ENCODE measurements at regions not wholly inside any gene's neighbourhood (a gene's known extent, or its start where the extent isn't known, plus 50 kb on each side); places are given as distances from the start of the nearest gene placed in this dataset.
A peak's percentile ranks its signal among the peaks of the same experiment; 100 is the strongest.
"Not testable (repeated sequence)": the region's sequence is repeated elsewhere in the genome, so short reads cannot be mapped to it uniquely, and the experiment has no call there.

- DNase-seq (ENCODE audit: low read depth): no peak
- no peak overlapping the region for H3K4me3 ChIP-seq (ENCODE audit: low read length)
- peaks cover 5% of the 10 kb centered on the region for H3K9me3 ChIP-seq (ENCODE audit: control insufficient read depth, low read length)
- H3K9ac ChIP-seq (ENCODE audit: low read length): no peak overlapping the region
- H3K4me1 ChIP-seq (ENCODE audit: control insufficient read depth, insufficient read depth, low read length): no peaks in the 10 kb centered on the region
- no peaks in the 10 kb centered on the region for H3K36me3 ChIP-seq (ENCODE audit: control insufficient read depth, insufficient read depth, low read length, severe bottlenecking)
- H3K27me3 ChIP-seq (replicated peaks; ENCODE audit: control insufficient read depth, insufficient read depth, low read length): peaks cover 12% of the 10 kb centered on the region
Measured at GRCh38 chrX:110472265-110472664, 113.6 kb downstream of the RTL9 start.

DNA sequence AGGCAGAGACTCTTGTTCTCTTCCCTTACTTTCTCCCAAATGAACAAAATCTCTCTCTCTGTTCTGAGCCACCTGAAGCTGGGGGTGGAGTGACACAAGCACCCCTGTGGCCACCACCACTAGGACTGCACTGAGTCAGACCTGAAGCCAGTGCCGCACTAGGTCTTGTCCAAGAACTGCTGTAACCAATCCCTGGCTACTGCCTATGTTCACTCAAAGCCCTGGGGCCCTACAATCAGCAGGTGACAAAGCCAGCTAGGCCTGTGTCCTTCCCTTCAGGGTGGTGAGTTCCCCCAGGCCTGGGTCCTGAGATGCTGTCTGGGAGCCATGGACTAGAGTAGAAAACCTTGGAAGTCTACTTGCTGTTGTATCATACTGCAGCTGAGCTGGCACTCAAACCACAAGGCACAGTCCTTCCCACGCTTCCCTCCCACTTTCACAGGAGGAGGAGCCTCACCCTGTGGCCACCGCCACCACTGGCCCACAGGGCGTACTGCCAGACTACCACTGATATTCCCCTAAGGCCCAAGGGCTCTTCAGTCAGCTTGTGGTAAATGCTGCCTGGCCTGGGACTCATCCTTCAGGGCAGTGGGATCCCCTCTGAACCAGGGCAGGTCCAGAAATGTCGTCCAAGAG is 119.1 kb downstream of the RTL9 start:
- no peak for DNase-seq (ENCODE audit: low read depth)
- Histone ChIP-seq H3K4me1 (ENCODE audit: control insufficient read depth, insufficient read depth, low read length) (no peaks in the 10 kb centered on the region), H3K27me3 (replicated peaks; ENCODE audit: control insufficient read depth, insufficient read depth, low read length) (peaks cover 14% of the 10 kb centered on the region)

GRCh38 chrX:110491846-110492620 is 133.4 kb downstream of the RTL9 start:
- no peaks in the 10 kb centered on the region for H3K4me1 ChIP-seq (ENCODE audit: control insufficient read depth, insufficient read depth, low read length)

More for the DNA sequence above, 119.1 kb downstream of the RTL9 start:
- H3K4me3 ChIP-seq (ENCODE audit: low read length): no peak overlapping the region
- H3K9me3 ChIP-seq (ENCODE audit: control insufficient read depth, low read length): peaks cover 5% of the 10 kb centered on the region
- no peak overlapping the region for H3K9ac ChIP-seq (ENCODE audit: low read length)
- H3K36me3 ChIP-seq (ENCODE audit: control insufficient read depth, insufficient read depth, low read length, severe bottlenecking): no peaks in the 10 kb centered on the region

GRCh38 chrX:110504947-110505346 is 146.3 kb downstream of the RTL9 start:
- Histone ChIP-seq H3K4me3 (ENCODE audit: low read length) (no peak overlapping the region), H3K9me3 (ENCODE audit: control insufficient read depth, low read length) (no peaks in the 10 kb centered on the region), H3K36me3 (ENCODE audit: control insufficient read depth, insufficient read depth, low read length, severe bottlenecking) (no peaks in the 10 kb centered on the region), H3K9ac (ENCODE audit: low read length) (no peak overlapping the region), H3K4me1 (ENCODE audit: control insufficient read depth, insufficient read depth, low read length) (peaks cover 7% of the 10 kb centered on the region), H3K27me3 (replicated peaks; ENCODE audit: control insufficient read depth, insufficient read depth, low read length) (peaks cover 15% of the 10 kb centered on the region)
- DNase-seq (ENCODE audit: low read depth): no peak

More at GRCh38 chrX:110491846-110492620, 133.4 kb downstream of the RTL9 start:
- DNase-seq (ENCODE audit: low read depth): no peak
- Histone ChIP-seq H3K27me3 (replicated peaks; ENCODE audit: control insufficient read depth, insufficient read depth, low read length) (peaks cover 3% of the 10 kb centered on the region), H3K9ac (ENCODE audit: low read length) (no peak overlapping the region), H3K4me3 (ENCODE audit: low read length) (no peak overlapping the region), H3K9me3 (ENCODE audit: control insufficient read depth, low read length) (peaks cover 26% of the 10 kb centered on the region), H3K36me3 (ENCODE audit: control insufficient read depth, insufficient read depth, low read length, severe bottlenecking) (no peaks in the 10 kb centered on the region)

- Histone ChIP-seq H3K9ac (ENCODE audit: low read length) (no peak overlapping the region), H3K9me3 (ENCODE audit: control insufficient read depth, low read length) (peaks cover 8% of the 10 kb centered on the region), H3K36me3 (ENCODE audit: control insufficient read depth, insufficient read depth, low read length, severe bottlenecking) (no peaks in the 10 kb centered on the region), H3K4me3 (ENCODE audit: low read length) (no peak overlapping the region), H3K4me1 (ENCODE audit: control insufficient read depth, insufficient read depth, low read length) (peaks cover 14% of the 10 kb centered on the region), H3K27me3 (replicated peaks; ENCODE audit: control insufficient read depth, insufficient read depth, low read length) (peaks cover 14% of the 10 kb centered on the region)
- DNase-seq (ENCODE audit: low read depth): peak; percentile 7
Measured at GRCh38 chrX:110509755-110510532, 151.3 kb downstream of the RTL9 start.

GRCh38 chrX:110511238-110511637 is 152.6 kb downstream of the RTL9 start:
- peaks cover 10% of the 10 kb centered on the region for H3K27me3 ChIP-seq (replicated peaks; ENCODE audit: control insufficient read depth, insufficient read depth, low read length)
- no peak overlapping the region for H3K4me3 ChIP-seq (ENCODE audit: low read length)
- no peaks in the 10 kb centered on the region for H3K36me3 ChIP-seq (ENCODE audit: control insufficient read depth, insufficient read depth, low read length, severe bottlenecking)
- peaks cover 14% of the 10 kb centered on the region for H3K4me1 ChIP-seq (ENCODE audit: control insufficient read depth, insufficient read depth, low read length)
- no peak overlapping the region for H3K9ac ChIP-seq (ENCODE audit: low read length)
- DNase-seq (ENCODE audit: low read depth): no peak
- peaks cover 8% of the 10 kb centered on the region for H3K9me3 ChIP-seq (ENCODE audit: control insufficient read depth, low read length)

GRCh38 chrX:110512341-110512740 is 153.7 kb downstream of the RTL9 start:
- peaks cover 17% of the 10 kb centered on the region for H3K4me1 ChIP-seq (ENCODE audit: control insufficient read depth, insufficient read depth, low read length)
- H3K4me3 ChIP-seq (ENCODE audit: low read length): no peak overlapping the region
- no peaks in the 10 kb centered on the region for H3K36me3 ChIP-seq (ENCODE audit: control insufficient read depth, insufficient read depth, low read length, severe bottlenecking)
- H3K27me3 ChIP-seq (replicated peaks; ENCODE audit: control insufficient read depth, insufficient read depth, low read length): peaks cover 7% of the 10 kb centered on the region
- H3K9me3 ChIP-seq (ENCODE audit: control insufficient read depth, low read length): peaks cover 8% of the 10 kb centered on the region
- DNase-seq (ENCODE audit: low read depth): no peak
- H3K9ac ChIP-seq (ENCODE audit: low read length): no peak overlapping the region

GRCh38 chrX:110514509-110514908 is 155.9 kb downstream of the RTL9 start:
- peaks cover 11% of the 10 kb centered on the region for H3K4me1 ChIP-seq (ENCODE audit: control insufficient read depth, insufficient read depth, low read length)
- H3K36me3 ChIP-seq (ENCODE audit: control insufficient read depth, insufficient read depth, low read length, severe bottlenecking): no peaks in the 10 kb centered on the region
- peaks cover 7% of the 10 kb centered on the region for H3K27me3 ChIP-seq (replicated peaks; ENCODE audit: control insufficient read depth, insufficient read depth, low read length)
- no peak overlapping the region for H3K4me3 ChIP-seq (ENCODE audit: low read length)
- no peak overlapping the region for H3K9ac ChIP-seq (ENCODE audit: low read length)
- H3K9me3 ChIP-seq (ENCODE audit: control insufficient read depth, low read length): peaks cover 8% of the 10 kb centered on the region
- no peak for DNase-seq (ENCODE audit: low read depth)

DNA sequence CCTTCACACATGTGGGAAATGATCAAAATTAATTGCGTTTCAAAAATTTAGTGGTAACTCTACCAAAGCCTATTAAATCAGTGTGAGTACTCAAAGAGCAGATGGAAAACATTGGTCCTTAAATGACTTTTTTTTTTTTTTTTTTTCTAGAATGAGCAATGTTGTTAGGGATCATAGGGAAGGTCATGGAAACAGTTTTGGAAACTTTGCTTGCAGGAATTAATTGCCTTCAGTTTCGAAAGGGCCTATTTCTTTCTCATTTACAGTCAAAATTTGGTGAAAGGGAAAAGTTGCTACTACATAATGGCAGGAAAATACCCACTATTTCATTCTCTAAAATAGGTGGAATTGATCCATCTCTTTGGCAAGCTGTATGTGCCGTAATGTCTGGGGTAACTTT is 160.9 kb downstream of the RTL9 start:
- peaks cover 8% of the 10 kb centered on the region for H3K4me1 ChIP-seq (ENCODE audit: control insufficient read depth, insufficient read depth, low read length)
- H3K4me3 ChIP-seq (ENCODE audit: low read length): no peak overlapping the region
- no peaks in the 10 kb centered on the region for H3K27me3 ChIP-seq (replicated peaks; ENCODE audit: control insufficient read depth, insufficient read depth, low read length)
- no peak for DNase-seq (ENCODE audit: low read depth)
- H3K9ac ChIP-seq (ENCODE audit: low read length): no peak overlapping the region
- H3K9me3 ChIP-seq (ENCODE audit: control insufficient read depth, low read length): no peaks in the 10 kb centered on the region
- no peaks in the 10 kb centered on the region for H3K36me3 ChIP-seq (ENCODE audit: control insufficient read depth, insufficient read depth, low read length, severe bottlenecking)

GRCh38 chrX:110519906-110520452 is 161.3 kb downstream of the RTL9 start:
- DNase-seq (ENCODE audit: low read depth): no peak
- no peak overlapping the region for H3K9ac ChIP-seq (ENCODE audit: low read length)
- H3K27me3 ChIP-seq (replicated peaks; ENCODE audit: control insufficient read depth, insufficient read depth, low read length): no peaks in the 10 kb centered on the region
- no peaks in the 10 kb centered on the region for H3K9me3 ChIP-seq (ENCODE audit: control insufficient read depth, low read length)
- H3K4me3 ChIP-seq (ENCODE audit: low read length): no peak overlapping the region
- peaks cover 8% of the 10 kb centered on the region for H3K4me1 ChIP-seq (ENCODE audit: control insufficient read depth, insufficient read depth, low read length)
- H3K36me3 ChIP-seq (ENCODE audit: control insufficient read depth, insufficient read depth, low read length, severe bottlenecking): no peaks in the 10 kb centered on the region

DNA sequence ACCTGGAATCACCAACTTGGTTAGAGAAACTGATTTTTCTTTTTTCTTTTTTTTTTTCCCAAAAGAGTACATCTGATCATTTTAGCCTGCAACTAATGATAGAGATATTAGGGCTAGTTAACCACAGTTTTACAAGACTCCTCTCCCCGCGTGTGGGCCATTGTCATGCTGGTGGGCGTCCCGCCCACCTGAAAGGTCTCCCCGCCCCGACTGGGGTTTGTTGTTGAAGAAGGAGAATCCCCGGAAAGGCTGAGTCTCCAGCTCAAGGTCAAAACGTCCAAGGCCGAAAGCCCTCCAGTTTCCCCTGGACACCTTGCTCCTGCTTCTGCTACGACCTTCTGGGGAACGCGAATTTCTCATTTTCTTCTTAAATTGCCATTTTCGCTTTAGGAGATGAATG is 162.0 kb downstream of the RTL9 start:
- H3K4me1 ChIP-seq (ENCODE audit: control insufficient read depth, insufficient read depth, low read length); DNase-seq (ENCODE audit: low read depth); H3K9ac ChIP-seq (ENCODE audit: low read length); H3K36me3 ChIP-seq (ENCODE audit: control insufficient read depth, insufficient read depth, low read length, severe bottlenecking); H3K4me3 ChIP-seq (ENCODE audit: low read length); H3K27me3 ChIP-seq (replicated peaks; ENCODE audit: control insufficient read depth, insufficient read depth, low read length); H3K9me3 ChIP-seq (ENCODE audit: control insufficient read depth, low read length): not testable (repeated sequence)
